CD4-positive, alpha-beta T cell (primary cell): ENCODE measurements at regions not wholly inside any gene's neighbourhood (a gene's known extent, or its start where the extent isn't known, plus 50 kb on each side); places are given as distances from the start of the nearest gene placed in this dataset.

Experiments
- ATAC-seq: fragments of 200-7000 bp; cut with Tn5 transposase; one replicate; pipeline ENCODE4 v1.10.0; 2022; ENCODE audit warnings: mild to moderate bottlenecking; ENCODE audit not compliant: poor library complexity
- CTCF ChIA-PET: fragments of 350-600 bp; sonication (Branson Sonifier 250); formaldehyde crosslinking; loops from one replicate; lab custom pipeline; 2021; ENCODE audit warnings: antibody characterized with exemption, inconsistent platforms; lab: Charles Lee
- POLR2A ChIA-PET: fragments of 350-600 bp; sonication (Branson Sonifier 250); formaldehyde crosslinking; loops from one replicate; lab custom pipeline; 2021; ENCODE audit warnings: antibody characterized with exemption, inconsistent platforms; lab: Charles Lee
- DNase-seq, 14 experiments: peaks; one replicate each; pipeline ENCODE4 v3.0.0-alpha.2; 2013 to 2020; ENCODE audit warnings: mixed read lengths in 2 of 14
- H3K27ac ChIP-seq, 2 donors: one replicate each; pipeline versions ENCODE4 v1.5.1 to v1.7.0; 2013; ENCODE audit warnings: low read length in 2 of 2, low read depth in 1 of 2, mild to moderate bottlenecking in 1 of 2
- H3K27me3 ChIP-seq, 2 experiments: 1 replicate in 1 of 2; 2 replicates in 1 of 2; pipeline versions ENCODE4 v1.6.1 to v1.7.0; 2013; ENCODE audit warnings: low read length in 2 of 2, control low read depth in 1 of 2, mild to moderate bottlenecking in 1 of 2, moderate library complexity in 1 of 2; ENCODE audit not compliant: insufficient read depth in 2 of 2, control insufficient read depth in 1 of 2
- H3K36me3 ChIP-seq: one replicate; pipeline ENCODE4 v1.6.1; 2013; ENCODE audit warnings: low read length, control low read depth; ENCODE audit not compliant: insufficient read depth
- H3K4me1 ChIP-seq: one replicate; pipeline ENCODE4 v1.6.1; 2013; ENCODE audit warnings: low read length, control low read depth; ENCODE audit not compliant: insufficient read depth
- H3K4me3 ChIP-seq: one replicate; pipeline ENCODE4 v1.5.1; 2013; ENCODE audit warnings: mild to moderate bottlenecking, low read length, moderate library complexity
- H3K9me3 ChIP-seq, 2 experiments: 1 replicate in 1 of 2; 2 replicates in 1 of 2; pipeline versions ENCODE4 v1.6.1 to v1.7.0; 2013; ENCODE audit warnings: low read length in 2 of 2, mild to moderate bottlenecking in 2 of 2, control low read depth in 1 of 2, moderate library complexity in 1 of 2; ENCODE audit not compliant: control insufficient read depth in 1 of 2, insufficient read depth in 1 of 2
- H3K27ac Mint-ChIP-seq: one replicate; pipeline ENCODE4 v1.8.0; 2020; ENCODE audit warnings: mixed read lengths
- H3K27me3 Mint-ChIP-seq: one replicate; pipeline ENCODE4 v1.8.0; 2021; ENCODE audit warnings: mixed read lengths
- H3K36me3 Mint-ChIP-seq: one replicate; pipeline ENCODE4 v1.8.0; 2021; ENCODE audit warnings: low read depth, mixed read lengths
- H3K4me1 Mint-ChIP-seq: one replicate; pipeline ENCODE4 v1.8.0; 2021; ENCODE audit warnings: low read depth, mixed read lengths
- H3K4me3 Mint-ChIP-seq: one replicate; pipeline ENCODE4 v1.8.0; 2020; ENCODE audit warnings: mild to moderate bottlenecking, mixed read lengths
- H3K9me3 Mint-ChIP-seq: one replicate; pipeline ENCODE4 v1.8.0; 2020; ENCODE audit warnings: mixed read lengths
- intact Hi-C, 2 experiments: fragments of 100-400 bp; cut with DNase I in 1 of 2; cut with micrococcal nuclease in 1 of 2; formaldehyde crosslinking; loops; one replicate each; pipeline versions ENCODE4 v1.15.1 to v1.9.0; 2023 to 2025; cut with DNase I, micrococcal nuclease
- TF ChIP-seq, protein P1 (sequence below): fragments of 200-600 bp; IDR thresholded peaks from one replicate; pipeline ENCODE4 v1.8.0; 2022; ENCODE audit warnings: antibody characterized with exemption, mild to moderate bottlenecking

DNA sequence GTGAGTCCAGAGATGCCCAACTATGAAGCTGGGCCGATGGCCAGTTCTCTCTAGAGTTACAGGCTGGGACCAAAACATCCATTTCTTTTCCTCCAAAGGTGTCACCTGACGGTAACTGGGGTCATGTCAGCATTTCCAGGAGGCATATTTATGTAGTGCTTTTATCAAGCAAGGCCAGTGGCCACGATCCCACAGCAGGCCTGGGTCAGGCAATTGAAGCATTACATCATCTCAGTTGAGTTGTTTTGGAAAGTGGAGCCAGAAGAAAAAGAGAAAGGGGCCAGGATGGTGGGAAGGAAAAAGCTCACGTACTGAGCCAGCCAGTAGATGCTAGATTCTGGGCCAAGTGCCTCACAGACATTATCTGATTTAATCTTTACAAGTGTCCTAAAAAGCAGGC is 73.9 kb upstream of the BRINP1 start:
- Histone ChIP-seq H3K27me3 (no peaks in the 10 kb centered on the region), H3K4me1 (no peaks in the 10 kb centered on the region), H3K4me3 (no peak overlapping the region), H3K9me3 (no peaks in the 10 kb centered on the region), H3K36me3 (no peaks in the 10 kb centered on the region), H3K27ac (no peak overlapping the region)
- Mint-ChIP-seq H3K9me3 (no peaks in the 10 kb centered on the region), H3K27ac (no peak overlapping the region), H3K4me1 (no peaks in the 10 kb centered on the region), H3K36me3 (no peaks in the 10 kb centered on the region), H3K27me3 (peaks cover 4% of the 10 kb centered on the region), H3K4me3 (no peak overlapping the region)
- DNase-seq: no peak
- ATAC-seq: no peak
- intact Hi-C loops: no loop called here
- ChIA-PET POLR2A (no interaction called here), CTCF (no interaction called here)
- TF ChIP-seq, protein P1, sequence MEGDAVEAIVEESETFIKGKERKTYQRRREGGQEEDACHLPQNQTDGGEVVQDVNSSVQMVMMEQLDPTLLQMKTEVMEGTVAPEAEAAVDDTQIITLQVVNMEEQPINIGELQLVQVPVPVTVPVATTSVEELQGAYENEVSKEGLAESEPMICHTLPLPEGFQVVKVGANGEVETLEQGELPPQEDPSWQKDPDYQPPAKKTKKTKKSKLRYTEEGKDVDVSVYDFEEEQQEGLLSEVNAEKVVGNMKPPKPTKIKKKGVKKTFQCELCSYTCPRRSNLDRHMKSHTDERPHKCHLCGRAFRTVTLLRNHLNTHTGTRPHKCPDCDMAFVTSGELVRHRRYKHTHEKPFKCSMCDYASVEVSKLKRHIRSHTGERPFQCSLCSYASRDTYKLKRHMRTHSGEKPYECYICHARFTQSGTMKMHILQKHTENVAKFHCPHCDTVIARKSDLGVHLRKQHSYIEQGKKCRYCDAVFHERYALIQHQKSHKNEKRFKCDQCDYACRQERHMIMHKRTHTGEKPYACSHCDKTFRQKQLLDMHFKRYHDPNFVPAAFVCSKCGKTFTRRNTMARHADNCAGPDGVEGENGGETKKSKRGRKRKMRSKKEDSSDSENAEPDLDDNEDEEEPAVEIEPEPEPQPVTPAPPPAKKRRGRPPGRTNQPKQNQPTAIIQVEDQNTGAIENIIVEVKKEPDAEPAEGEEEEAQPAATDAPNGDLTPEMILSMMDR: no peak

GRCh38 chr9:119441832-119442231 is 72.6 kb upstream of the BRINP1 start:
- H3K4me3 ChIP-seq: no peak overlapping the region
- ChIA-PET POLR2A (no interaction called here), CTCF (no interaction called here)
- no peak for DNase-seq
- H3K36me3 Mint-ChIP-seq: no peaks in the 10 kb centered on the region
- H3K27ac Mint-ChIP-seq: no peak overlapping the region
- no peak overlapping the region for H3K4me3 Mint-ChIP-seq
- no peak for ATAC-seq
- TF ChIP-seq, protein P1: no peak
- no peaks in the 10 kb centered on the region for H3K9me3 Mint-ChIP-seq
- H3K27ac ChIP-seq: no peak overlapping the region
- peaks cover 4% of the 10 kb centered on the region for H3K27me3 Mint-ChIP-seq
- H3K4me1 ChIP-seq: no peaks in the 10 kb centered on the region
- no peaks in the 10 kb centered on the region for H3K9me3 ChIP-seq
- no peaks in the 10 kb centered on the region for H3K27me3 ChIP-seq
- intact Hi-C loops: no loop called here
- H3K4me1 Mint-ChIP-seq: no peaks in the 10 kb centered on the region
- H3K36me3 ChIP-seq: no peaks in the 10 kb centered on the region

- peaks cover 4% of the 10 kb centered on the region for H3K27me3 Mint-ChIP-seq
Observed at GRCh38 chr9:119441338-119441737, 72.1 kb upstream of the BRINP1 start.

More at GRCh38 chr9:119441338-119441737, 72.1 kb upstream of the BRINP1 start:
- H3K27ac ChIP-seq: no peak overlapping the region
- DNase-seq: no peak
- TF ChIP-seq, protein P1: no peak
- H3K27ac Mint-ChIP-seq: no peak overlapping the region
- H3K27me3 ChIP-seq: no peaks in the 10 kb centered on the region
- H3K36me3 ChIP-seq: no peaks in the 10 kb centered on the region
- no peak overlapping the region for H3K4me3 Mint-ChIP-seq
- POLR2A ChIA-PET: no interaction called here
- intact Hi-C loops: no loop called here
- H3K4me3 ChIP-seq: no peak overlapping the region
- H3K4me1 Mint-ChIP-seq: no peaks in the 10 kb centered on the region
- no peaks in the 10 kb centered on the region for H3K36me3 Mint-ChIP-seq
- ATAC-seq: no peak
- no peaks in the 10 kb centered on the region for H3K9me3 Mint-ChIP-seq
- H3K4me1 ChIP-seq: no peaks in the 10 kb centered on the region
- CTCF ChIA-PET: no interaction called here
- no peaks in the 10 kb centered on the region for H3K9me3 ChIP-seq
